ENCODE measurements at regions not wholly inside any gene's neighbourhood (a gene's known extent, or its start where the extent isn't known, plus 50 kb on each side); places are given as distances from the start of the nearest gene placed in this dataset.

GRCh38 chr4:124564121-124564520 is 148.4 kb downstream of the ANKRD50 start:
- TF ChIP-seq CTCF (IDR thresholded peaks at IDR 0.05) (no peak), CREM (CRISPR knock-in tag; IDR thresholded peaks at IDR 0.05) (no peak), JUN (CRISPR knock-in tag; IDR thresholded peaks at IDR 0.05) (no peak), SP1 (CRISPR knock-in tag; conservative IDR thresholded peaks at IDR 0.05) (no peak), ATF1 (CRISPR knock-in tag; IDR thresholded peaks at IDR 0.05) (no peak), ZNF138 (CRISPR knock-in tag; conservative IDR thresholded peaks at IDR 0.05) (no peak), ELF4 (CRISPR knock-in tag; IDR thresholded peaks at IDR 0.05; ENCODE audit: low read depth) (no peak), ESRRA (CRISPR knock-in tag; IDR thresholded peaks at IDR 0.05; ENCODE audit: borderline replicate concordance) (no peak)
- TF ChIP-seq, protein P1, sequence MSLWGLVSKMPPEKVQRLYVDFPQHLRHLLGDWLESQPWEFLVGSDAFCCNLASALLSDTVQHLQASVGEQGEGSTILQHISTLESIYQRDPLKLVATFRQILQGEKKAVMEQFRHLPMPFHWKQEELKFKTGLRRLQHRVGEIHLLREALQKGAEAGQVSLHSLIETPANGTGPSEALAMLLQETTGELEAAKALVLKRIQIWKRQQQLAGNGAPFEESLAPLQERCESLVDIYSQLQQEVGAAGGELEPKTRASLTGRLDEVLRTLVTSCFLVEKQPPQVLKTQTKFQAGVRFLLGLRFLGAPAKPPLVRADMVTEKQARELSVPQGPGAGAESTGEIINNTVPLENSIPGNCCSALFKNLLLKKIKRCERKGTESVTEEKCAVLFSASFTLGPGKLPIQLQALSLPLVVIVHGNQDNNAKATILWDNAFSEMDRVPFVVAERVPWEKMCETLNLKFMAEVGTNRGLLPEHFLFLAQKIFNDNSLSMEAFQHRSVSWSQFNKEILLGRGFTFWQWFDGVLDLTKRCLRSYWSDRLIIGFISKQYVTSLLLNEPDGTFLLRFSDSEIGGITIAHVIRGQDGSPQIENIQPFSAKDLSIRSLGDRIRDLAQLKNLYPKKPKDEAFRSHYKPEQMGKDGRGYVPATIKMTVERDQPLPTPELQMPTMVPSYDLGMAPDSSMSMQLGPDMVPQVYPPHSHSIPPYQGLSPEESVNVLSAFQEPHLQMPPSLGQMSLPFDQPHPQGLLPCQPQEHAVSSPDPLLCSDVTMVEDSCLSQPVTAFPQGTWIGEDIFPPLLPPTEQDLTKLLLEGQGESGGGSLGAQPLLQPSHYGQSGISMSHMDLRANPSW (CRISPR knock-in tag; conservative IDR thresholded peaks at IDR 0.05; ENCODE audit: low read depth): no peak

Measured in WTC11 (cell line).